ENCODE measurements at regions not wholly inside any gene's neighbourhood (a gene's known extent, or its start where the extent isn't known, plus 50 kb on each side); places are given as distances from the start of the nearest gene placed in this dataset.

- no peak for DNase-seq
Measured at GRCh38 chr21:38188037-38188436, 68.8 kb upstream of the KCNJ15 start.

- DNase-seq: no peak
Measured at GRCh38 chr21:38196036-38196435, 60.8 kb upstream of the KCNJ15 start.

- no peak for DNase-seq
Measured at GRCh38 chr21:38202811-38203210, 54.0 kb upstream of the KCNJ15 start.

- DNase-seq: no peak
Measured at GRCh38 chr21:38203229-38203628, 53.6 kb upstream of the KCNJ15 start.

- DNase-seq: no peak
Measured at GRCh38 chr21:38205940-38206339, 50.9 kb upstream of the KCNJ15 start.

- no peak for DNase-seq
Measured at GRCh38 chr21:38206646-38207045, 50.1 kb upstream of the KCNJ15 start.
